GM12874 (cell line): ENCODE measurements at regions not wholly inside any gene's neighbourhood (a gene's known extent, or its start where the extent isn't known, plus 50 kb on each side); places are given as distances from the start of the nearest gene placed in this dataset.

Source experiments
- TF ChIP-seq, protein P1 (sequence below): IDR thresholded peaks from 2 replicates; pipeline ENCODE4 v1.5.1; 2011; ENCODE audit warnings: low read depth, mild to moderate bottlenecking, control low read depth, low read length, moderate library complexity; ENCODE audit not compliant: insufficient read depth

DNA sequence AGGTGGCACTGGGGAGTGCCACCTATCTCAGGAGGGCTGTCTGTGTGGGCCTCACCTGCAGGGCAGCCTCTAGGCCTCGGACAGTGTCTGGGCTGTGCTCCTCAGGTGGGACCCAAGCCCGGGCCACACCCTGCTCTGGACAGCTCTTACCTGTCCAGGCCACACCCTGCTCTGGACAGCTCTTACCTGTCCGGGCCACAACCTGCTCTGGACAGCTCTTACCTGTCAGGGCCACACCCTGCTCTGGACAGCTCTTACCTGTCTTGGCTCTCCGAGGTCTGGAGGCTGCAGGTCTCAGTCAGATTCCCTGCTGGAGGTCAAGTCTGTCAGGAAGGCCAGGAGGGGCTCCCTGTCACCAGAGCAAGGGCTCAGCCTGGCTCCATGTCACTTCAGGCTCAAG lies 80.6 kb downstream of the LINGO1 start:
- TF ChIP-seq, protein P1, sequence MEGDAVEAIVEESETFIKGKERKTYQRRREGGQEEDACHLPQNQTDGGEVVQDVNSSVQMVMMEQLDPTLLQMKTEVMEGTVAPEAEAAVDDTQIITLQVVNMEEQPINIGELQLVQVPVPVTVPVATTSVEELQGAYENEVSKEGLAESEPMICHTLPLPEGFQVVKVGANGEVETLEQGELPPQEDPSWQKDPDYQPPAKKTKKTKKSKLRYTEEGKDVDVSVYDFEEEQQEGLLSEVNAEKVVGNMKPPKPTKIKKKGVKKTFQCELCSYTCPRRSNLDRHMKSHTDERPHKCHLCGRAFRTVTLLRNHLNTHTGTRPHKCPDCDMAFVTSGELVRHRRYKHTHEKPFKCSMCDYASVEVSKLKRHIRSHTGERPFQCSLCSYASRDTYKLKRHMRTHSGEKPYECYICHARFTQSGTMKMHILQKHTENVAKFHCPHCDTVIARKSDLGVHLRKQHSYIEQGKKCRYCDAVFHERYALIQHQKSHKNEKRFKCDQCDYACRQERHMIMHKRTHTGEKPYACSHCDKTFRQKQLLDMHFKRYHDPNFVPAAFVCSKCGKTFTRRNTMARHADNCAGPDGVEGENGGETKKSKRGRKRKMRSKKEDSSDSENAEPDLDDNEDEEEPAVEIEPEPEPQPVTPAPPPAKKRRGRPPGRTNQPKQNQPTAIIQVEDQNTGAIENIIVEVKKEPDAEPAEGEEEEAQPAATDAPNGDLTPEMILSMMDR: no peak

DNA sequence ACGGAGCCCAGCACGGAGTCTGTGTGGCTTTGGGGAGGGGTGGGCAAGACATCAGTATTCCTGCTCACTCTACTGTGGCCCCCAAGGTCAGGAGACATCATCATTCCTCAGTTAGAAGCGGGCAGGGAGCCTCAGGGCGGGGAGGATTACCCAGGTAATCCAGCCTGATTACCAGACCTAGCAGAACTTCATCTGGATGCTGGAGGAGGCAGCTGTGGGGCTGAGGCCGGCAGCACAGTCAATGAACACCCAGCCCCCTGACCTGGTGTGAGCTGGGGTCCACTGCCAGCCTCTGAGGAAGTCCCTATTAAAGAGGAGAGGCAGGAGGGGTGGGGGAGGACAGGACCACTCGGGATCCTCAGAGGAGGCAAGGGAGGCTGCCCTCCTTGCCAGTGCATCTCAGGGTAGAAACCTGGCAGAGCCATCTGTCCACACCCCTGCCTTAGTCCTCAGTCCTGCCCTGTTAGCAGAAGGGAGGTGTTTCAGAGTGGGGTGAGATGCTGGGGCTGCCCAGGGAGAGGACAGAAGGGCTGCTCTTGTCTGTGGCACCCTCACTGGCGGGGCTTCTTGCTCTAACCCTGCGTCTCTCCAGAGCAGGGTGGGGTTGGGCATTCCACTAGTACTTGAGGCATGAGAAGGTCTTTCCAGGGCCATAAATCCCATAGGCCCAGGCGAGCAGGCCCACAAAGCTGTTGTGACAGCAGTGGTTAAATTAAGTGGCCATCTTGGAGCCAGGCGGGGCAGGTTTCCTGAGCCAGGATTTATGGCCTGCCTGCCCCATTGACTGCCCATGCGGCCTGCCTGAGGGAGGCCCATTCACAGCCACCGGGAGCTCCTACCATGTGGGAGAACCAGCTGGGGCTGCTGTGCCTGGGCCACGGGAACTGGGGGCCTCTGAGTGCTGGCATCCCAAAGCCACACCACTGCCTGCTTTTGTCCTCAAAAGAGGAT lies 82.1 kb downstream of the LINGO1 start:
- TF ChIP-seq, protein P1: no peak

DNA sequence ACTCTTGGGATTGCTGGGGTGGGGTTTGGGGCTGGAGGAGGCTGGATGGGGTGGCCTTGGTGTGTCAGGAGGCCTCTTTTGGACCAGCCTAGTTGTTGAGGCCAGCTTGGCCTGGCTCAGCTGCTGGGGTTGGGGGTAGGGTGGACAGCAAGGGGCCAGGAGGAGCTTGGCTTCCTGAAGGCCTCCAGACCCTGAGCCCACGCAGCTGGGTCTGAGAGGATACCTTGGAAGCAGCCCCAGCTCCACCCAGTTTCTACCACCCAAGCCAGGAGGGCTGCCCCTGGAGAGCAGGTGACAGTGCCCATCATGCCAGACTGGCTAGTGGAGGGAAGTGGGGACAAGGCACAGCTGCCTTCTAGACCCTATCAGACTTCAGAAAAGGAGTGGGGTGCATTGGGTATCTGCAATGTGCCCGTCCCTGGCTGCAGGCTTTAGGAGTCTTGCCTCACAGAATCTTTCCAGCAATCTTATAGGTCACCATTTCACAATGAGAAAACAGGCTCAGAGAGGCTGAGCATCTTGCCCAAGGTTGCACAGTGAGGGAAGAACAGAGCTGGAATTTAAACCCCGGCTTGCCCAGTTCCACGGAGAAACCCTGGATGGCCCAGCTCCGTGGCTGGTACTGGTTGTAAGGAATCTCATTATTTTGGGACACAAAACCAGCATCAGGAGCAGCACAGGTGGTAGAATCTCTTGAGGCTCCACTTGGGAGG lies 83.0 kb downstream of the LINGO1 start:
- TF ChIP-seq, protein P1: no peak

DNA sequence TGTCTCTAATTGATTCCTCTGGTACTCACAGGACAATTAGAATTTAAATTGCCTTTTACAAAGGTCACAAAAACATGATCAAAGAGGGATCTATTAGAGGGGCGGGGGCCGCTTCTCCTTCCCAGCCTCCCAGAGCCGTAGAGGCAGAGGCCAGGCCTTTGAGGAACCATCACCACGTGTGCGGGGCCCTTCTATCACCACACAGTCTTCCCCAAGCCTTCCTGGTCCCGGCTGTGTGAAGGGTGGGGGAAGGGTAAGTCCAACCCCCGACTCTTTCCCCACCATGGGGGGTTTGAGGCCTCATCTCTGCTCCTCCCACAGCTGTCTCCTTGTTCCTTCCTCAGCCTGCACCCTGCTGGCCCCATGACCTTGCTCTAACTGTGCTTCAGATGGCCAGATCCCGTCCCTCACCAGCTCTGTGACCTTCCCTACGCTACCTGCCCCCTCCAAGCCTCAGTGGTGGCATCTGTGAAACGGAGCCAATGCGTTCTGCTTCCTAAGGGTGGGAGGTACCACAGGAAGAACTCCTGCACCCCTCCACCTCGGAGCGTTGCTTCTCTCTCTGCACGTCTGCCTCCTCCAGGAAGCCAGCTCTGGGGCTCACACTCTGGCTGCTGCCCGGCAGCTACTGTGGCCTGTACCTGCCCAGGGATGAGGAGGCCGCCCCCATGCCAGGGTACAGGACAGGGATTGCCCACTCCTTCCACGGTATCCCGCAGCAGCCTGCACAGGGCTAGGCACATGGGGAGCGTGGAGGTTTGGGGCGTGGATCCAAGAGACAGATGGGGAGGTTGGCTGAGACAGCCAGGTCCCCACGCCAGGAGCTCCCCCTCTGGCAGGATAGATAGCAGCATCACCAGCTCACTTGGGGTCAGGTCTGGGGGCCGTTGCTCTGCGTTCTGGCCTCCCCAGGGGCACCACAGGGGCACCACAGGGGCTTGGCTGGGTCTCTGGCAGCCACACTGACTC lies 83.8 kb downstream of the LINGO1 start:
- TF ChIP-seq, protein P1: 0 out of 2 replicates have a peak, but pooled peaks have one; percentile 5

DNA sequence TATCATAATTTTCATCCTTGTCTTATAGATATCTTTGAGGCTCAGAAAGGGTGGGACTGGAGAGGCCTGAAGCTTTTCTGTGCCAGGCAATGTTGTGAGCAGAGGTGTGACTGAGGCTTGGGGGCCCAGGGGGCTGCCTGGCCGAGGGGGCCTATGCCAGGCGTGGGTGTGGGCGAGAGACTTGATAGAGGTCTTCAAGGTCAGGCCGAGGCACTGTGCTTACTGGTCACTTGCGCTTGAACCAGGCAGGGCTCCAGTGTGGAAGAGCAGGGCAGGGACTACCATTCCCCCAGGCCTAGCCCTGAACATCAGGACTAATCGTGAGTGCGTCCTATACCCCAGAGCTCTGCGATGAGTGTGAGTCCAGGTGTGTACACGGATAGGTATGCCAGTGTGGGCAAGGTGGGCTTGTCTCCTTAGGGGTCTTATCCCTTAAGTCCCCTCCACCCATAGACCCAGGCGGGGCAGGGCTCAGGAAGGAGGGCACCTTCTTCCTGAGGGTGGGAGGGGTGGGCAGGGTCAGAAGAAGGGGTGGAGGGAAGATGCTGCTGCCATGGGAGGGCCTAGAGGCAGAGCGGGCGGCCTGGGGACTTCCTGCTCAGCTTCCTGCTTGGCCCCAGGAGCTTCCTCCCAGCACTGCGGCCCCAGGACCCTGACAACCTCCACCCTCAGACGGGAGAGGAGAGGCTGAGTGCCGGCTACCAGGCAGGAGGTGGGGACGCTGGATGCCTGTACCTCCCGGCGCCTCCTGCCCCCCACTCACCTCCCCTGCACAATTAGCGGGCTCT lies 84.7 kb downstream of the LINGO1 start:
- TF ChIP-seq, protein P1: no peak

DNA sequence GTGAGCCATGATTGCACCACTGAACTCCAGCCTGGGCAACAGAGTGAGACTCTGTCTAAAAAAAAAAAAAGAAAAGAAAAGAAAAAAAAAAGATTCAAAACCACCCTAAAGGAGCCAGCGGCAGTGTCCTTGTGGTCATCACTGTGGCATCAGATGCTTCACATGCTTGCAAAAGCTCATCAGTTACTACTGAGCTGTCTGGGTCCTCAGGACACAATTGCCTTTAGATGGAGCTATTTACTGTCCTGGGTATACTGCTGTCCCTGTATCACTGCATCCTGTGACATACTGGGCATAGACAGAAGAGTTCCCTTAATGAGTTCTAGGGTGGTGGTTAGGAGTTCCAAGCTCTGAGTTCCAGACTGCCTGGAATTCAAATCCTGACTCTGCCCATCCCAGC lies 85.8 kb downstream of the LINGO1 start:
- TF ChIP-seq, protein P1: no peak
